Neural cell (in vitro differentiated cells): ENCODE measurements at regions not wholly inside any gene's neighbourhood (a gene's known extent, or its start where the extent isn't known, plus 50 kb on each side); places are given as distances from the start of the nearest gene placed in this dataset.

ENCODE experiments used
- EP300 ChIP-seq: fragments of 450-650 bp; conservative IDR thresholded peaks from 2 replicates; pipeline ENCODE4 v1.6.1; 2014; ENCODE audit warnings: antibody characterized with exemption, mild to moderate bottlenecking, moderate library complexity; ENCODE audit not compliant: poor library complexity, severe bottlenecking
- EZH2 ChIP-seq: fragments of 200-600, 300-800 bp; shearing (Covaris generic), sonication (generic); IDR thresholded peaks from 2 replicates; pipeline ENCODE4 v1.6.1; 2014; ENCODE audit warnings: antibody characterized with exemption, low read length, borderline replicate concordance, mild to moderate bottlenecking; ENCODE audit not compliant: insufficient read depth, poor library complexity, severe bottlenecking
- POLR2AphosphoS5 ChIP-seq: IDR thresholded peaks from 2 replicates; pipeline ENCODE4 v1.6.1; 2012
- SMC3 ChIP-seq: fragments of 450-650 bp; conservative IDR thresholded peaks from 2 replicates; pipeline ENCODE4 v1.6.1; 2014; ENCODE audit warnings: antibody characterized with exemption, mild to moderate bottlenecking, moderate library complexity; ENCODE audit not compliant: poor library complexity
- TAF1 ChIP-seq: IDR thresholded peaks from 2 replicates; pipeline ENCODE4 v1.6.1; 2012; ENCODE audit warnings: low read depth
- TF ChIP-seq, protein P1 (sequence below): fragments of 450-650 bp; IDR thresholded peaks from 2 replicates; pipeline ENCODE4 v1.5.1; 2014; ENCODE audit warnings: antibody characterized with exemption, mild to moderate bottlenecking, moderate library complexity; ENCODE audit not compliant: poor library complexity, severe bottlenecking
- TF ChIP-seq, protein P2 (sequence below): IDR thresholded peaks from 2 replicates; pipeline ENCODE4 v1.6.1; 2012; ENCODE audit warnings: borderline replicate concordance

- TF ChIP-seq, protein P1, sequence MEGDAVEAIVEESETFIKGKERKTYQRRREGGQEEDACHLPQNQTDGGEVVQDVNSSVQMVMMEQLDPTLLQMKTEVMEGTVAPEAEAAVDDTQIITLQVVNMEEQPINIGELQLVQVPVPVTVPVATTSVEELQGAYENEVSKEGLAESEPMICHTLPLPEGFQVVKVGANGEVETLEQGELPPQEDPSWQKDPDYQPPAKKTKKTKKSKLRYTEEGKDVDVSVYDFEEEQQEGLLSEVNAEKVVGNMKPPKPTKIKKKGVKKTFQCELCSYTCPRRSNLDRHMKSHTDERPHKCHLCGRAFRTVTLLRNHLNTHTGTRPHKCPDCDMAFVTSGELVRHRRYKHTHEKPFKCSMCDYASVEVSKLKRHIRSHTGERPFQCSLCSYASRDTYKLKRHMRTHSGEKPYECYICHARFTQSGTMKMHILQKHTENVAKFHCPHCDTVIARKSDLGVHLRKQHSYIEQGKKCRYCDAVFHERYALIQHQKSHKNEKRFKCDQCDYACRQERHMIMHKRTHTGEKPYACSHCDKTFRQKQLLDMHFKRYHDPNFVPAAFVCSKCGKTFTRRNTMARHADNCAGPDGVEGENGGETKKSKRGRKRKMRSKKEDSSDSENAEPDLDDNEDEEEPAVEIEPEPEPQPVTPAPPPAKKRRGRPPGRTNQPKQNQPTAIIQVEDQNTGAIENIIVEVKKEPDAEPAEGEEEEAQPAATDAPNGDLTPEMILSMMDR: no peak
- TF ChIP-seq POLR2AphosphoS5 (no peak), EP300 (no peak), TAF1 (no peak), EZH2 (no peak), SMC3 (no peak)
- TF ChIP-seq, protein P2, sequence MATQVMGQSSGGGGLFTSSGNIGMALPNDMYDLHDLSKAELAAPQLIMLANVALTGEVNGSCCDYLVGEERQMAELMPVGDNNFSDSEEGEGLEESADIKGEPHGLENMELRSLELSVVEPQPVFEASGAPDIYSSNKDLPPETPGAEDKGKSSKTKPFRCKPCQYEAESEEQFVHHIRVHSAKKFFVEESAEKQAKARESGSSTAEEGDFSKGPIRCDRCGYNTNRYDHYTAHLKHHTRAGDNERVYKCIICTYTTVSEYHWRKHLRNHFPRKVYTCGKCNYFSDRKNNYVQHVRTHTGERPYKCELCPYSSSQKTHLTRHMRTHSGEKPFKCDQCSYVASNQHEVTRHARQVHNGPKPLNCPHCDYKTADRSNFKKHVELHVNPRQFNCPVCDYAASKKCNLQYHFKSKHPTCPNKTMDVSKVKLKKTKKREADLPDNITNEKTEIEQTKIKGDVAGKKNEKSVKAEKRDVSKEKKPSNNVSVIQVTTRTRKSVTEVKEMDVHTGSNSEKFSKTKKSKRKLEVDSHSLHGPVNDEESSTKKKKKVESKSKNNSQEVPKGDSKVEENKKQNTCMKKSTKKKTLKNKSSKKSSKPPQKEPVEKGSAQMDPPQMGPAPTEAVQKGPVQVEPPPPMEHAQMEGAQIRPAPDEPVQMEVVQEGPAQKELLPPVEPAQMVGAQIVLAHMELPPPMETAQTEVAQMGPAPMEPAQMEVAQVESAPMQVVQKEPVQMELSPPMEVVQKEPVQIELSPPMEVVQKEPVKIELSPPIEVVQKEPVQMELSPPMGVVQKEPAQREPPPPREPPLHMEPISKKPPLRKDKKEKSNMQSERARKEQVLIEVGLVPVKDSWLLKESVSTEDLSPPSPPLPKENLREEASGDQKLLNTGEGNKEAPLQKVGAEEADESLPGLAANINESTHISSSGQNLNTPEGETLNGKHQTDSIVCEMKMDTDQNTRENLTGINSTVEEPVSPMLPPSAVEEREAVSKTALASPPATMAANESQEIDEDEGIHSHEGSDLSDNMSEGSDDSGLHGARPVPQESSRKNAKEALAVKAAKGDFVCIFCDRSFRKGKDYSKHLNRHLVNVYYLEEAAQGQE: no peak
Observed at GRCh38 chr16:76875898-76876297, 315.1 kb upstream of the MON1B start.
